ENCODE measurements at regions not wholly inside any gene's neighbourhood (a gene's known extent, or its start where the extent isn't known, plus 50 kb on each side); places are given as distances from the start of the nearest gene placed in this dataset.
A peak's percentile ranks its signal among the peaks of the same experiment; 100 is the strongest.

DNA sequence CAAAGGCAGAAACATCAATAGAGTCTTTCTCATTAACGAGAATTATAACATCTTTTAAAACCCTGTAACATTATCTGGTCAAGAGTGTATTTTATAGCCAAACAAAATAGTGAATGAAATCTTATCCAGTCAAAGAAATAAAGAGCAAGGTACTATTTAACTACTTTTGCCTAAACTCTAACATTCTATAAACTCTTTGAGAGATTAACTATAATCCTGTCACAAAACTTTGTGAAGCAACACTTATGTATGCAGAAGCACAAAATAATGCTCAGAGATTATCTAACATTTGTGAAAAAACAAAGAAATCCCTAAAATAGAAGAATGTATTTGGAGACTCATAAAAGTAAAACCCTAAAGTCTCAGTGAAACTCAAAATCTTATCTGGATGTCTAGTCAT is 124.4 kb upstream of the LUZP2 start:
- TF ChIP-seq, protein P1, sequence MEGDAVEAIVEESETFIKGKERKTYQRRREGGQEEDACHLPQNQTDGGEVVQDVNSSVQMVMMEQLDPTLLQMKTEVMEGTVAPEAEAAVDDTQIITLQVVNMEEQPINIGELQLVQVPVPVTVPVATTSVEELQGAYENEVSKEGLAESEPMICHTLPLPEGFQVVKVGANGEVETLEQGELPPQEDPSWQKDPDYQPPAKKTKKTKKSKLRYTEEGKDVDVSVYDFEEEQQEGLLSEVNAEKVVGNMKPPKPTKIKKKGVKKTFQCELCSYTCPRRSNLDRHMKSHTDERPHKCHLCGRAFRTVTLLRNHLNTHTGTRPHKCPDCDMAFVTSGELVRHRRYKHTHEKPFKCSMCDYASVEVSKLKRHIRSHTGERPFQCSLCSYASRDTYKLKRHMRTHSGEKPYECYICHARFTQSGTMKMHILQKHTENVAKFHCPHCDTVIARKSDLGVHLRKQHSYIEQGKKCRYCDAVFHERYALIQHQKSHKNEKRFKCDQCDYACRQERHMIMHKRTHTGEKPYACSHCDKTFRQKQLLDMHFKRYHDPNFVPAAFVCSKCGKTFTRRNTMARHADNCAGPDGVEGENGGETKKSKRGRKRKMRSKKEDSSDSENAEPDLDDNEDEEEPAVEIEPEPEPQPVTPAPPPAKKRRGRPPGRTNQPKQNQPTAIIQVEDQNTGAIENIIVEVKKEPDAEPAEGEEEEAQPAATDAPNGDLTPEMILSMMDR (IDR thresholded peaks at IDR 0.05; ENCODE audit: low read depth, low read length) = no peak

DNA sequence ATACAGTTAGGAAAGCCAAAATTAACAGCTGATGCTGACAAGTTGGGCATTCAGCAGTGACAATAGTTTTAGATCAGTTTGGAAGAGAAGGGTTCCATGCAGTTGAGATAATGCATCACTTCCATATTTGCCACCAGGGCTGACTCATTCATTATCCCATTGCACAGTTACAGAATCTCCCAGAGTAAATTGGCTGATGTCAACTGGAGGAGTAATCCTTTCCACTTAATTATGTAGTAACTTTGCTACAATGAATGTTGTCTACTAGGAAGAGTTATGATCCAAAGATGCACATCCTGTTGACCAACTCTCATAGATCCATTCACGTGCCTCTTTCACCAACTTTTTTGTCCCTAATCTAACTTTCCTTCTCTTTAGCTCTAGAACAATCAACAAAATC is 123.3 kb upstream of the LUZP2 start:
- TF ChIP-seq, protein P1 (IDR thresholded peaks at IDR 0.05; ENCODE audit: low read depth, low read length) = no peak
- no peak for DNase-seq (ENCODE audit: extremely low read depth, low read depth)

More for the DNA sequence above, 124.4 kb upstream of the LUZP2 start:
- DNase-seq (ENCODE audit: extremely low read depth, low read depth) = no peak

DNA sequence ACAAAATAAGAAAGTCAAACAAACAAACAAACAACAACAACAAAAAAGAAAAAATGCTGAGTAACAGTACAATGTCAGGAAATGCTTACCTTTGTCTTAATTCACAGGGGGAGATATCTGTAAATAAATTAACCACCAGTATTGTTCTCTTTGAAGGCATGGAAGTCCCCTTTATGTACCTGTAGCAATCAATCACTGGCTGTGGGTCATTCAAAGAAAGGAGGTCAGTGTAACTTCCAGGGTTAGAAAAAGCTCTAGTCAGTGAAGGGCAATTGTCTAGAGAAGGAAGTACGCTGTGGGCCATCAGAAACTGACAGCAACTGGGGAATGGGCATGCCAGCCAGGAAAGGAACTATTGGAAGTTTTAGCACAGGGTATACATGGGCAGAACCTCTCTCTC is 121.5 kb upstream of the LUZP2 start:
- TF ChIP-seq, protein P1 (IDR thresholded peaks at IDR 0.05; ENCODE audit: low read depth, low read length) = no peak
- no peak for DNase-seq (ENCODE audit: extremely low read depth, low read depth)

DNA sequence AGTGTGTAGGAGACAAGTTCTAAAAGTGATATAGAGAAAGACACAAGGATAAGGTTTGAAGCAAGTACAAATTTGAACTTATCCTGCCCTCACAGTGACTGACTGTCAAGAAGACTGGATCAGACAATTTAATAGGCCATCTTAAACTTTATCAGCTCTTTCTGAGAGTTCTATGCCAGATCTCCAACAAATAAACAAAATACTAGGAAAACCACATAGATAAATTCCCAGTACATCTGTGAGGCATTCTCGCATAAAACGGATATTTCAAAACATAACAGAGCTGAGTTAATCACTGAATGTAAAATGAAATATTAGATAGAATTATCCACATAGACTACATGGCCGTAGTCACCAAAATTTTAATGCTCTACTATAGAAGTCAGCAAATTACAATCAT is 120.9 kb upstream of the LUZP2 start:
- no peak for DNase-seq (ENCODE audit: extremely low read depth, low read depth)
- TF ChIP-seq, protein P1 (IDR thresholded peaks at IDR 0.05; ENCODE audit: low read depth, low read length) = no peak

DNA sequence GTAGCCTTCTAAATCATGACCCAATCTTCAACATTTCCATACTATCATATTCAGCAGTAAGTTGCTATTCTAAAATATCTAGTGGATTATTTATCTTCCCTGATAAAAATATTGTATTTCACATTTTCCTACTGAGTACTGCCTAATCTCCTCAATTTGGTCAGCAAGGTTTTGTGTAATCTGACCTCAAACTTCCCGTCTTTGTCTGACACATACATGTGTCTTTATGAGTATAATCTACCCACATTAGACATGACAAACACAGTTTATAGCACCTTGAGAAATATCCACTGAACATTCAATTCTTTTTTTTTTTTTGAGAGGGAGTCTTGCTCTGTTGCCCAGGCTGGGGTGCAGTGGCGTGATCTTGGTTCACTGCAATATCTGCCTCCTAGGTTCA is 113.7 kb upstream of the LUZP2 start:
- TF ChIP-seq, protein P1 (IDR thresholded peaks at IDR 0.05; ENCODE audit: low read depth, low read length) = no peak
- no peak for DNase-seq (ENCODE audit: extremely low read depth, low read depth)

DNA sequence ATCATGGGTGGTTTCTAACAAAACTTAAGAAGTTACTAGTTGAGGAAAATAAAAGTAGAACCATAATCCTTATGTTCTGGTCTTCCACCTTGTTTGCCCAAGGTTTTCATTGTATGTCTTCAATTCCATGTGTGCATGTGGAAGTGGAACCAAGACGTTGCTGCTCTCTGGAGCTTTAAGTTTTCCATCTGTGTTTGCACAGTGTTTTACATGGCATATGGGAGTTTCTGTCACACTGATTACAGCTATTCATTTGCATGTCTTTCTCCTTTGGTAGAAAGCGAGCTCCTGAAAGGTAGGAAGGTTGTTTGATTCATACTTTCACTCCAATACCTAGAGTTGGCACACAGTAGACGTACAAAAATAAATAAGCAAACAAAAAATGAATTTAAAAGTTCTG is 112.6 kb upstream of the LUZP2 start:
- no peak for DNase-seq (ENCODE audit: extremely low read depth, low read depth)
- TF ChIP-seq, protein P1 (IDR thresholded peaks at IDR 0.05; ENCODE audit: low read depth, low read length) = no peak

DNA sequence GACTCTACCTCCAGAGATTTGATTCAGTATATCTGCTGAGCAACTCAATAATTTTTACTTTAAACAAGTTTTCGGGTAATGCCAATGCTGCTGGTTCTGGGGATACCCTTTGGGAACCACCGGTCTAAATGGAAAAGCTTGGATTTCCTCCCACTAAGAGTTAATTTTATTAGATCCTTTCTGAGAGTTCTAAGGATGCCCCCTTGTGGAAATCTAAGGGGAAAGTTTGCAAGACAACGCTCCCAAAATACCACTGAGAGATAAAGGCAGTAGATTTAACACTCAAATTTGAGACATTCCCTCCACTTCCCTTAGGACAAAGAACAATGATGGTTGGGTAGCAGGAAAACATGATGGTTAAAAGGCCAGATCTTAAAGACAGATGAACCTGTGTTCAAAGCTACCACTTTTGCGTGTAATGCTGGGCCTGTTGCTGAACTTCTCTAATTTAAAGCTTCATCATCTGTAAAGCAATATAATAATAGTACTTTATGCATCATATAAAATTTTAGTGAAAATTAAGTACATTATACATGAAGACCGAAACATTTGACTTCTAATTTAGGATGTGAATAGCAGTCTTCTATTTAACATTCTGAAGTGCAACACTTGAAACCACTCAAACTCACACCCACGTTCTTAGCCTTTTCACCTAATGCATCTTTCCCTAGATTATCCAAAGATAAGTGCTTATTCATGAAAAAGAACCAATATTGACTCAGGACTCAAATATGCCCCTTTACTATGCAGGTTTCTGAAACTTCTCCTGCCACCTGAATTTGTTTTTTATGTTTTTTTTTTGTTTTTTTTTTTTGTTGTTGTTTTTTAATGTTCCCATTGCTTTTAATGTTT is 110.1 kb upstream of the LUZP2 start:
- TF ChIP-seq, protein P1 (IDR thresholded peaks at IDR 0.05; ENCODE audit: low read depth, low read length) = peak; percentile 44
- peak; percentile 0 for DNase-seq (ENCODE audit: extremely low read depth, low read depth)

Data from AG09319 (cell line).